A673 (cell line): ENCODE measurements at regions not wholly inside any gene's neighbourhood (a gene's known extent, or its start where the extent isn't known, plus 50 kb on each side); places are given as distances from the start of the nearest gene placed in this dataset.

Experiments used
- BruUV-seq: library from RNA; stranded (reverse); fragments of 400-500 nt; replicated peaks from 2 replicates; lab custom pipeline; 2021; lab: Mats Ljungman, UMichigan
- CTCF ChIA-PET: fragments of 300-600 bp; sonication (Branson Sonifier 250); formaldehyde crosslinking; loops from one replicate; lab custom pipeline; 2022; ENCODE audit warnings: antibody characterized with exemption; lab: Charles Lee
- POLR2A ChIA-PET: fragments of 300-600 bp; sonication (Branson Sonifier 250); formaldehyde crosslinking; loops from one replicate; lab custom pipeline; 2022; ENCODE audit warnings: antibody characterized with exemption; ENCODE audit not compliant: low non-redundant PET; lab: Charles Lee
- DNase-seq: peaks from one replicate; pipeline ENCODE4 v3.0.0-alpha.2; 2015; ENCODE audit warnings: low spot score
- H3K27ac ChIP-seq: fragments of 200-600 bp; sonication (generic); 2 replicates; pipeline ENCODE4 v1.5.1; 2016; ENCODE audit warnings: mixed run types, low read depth, mild to moderate bottlenecking, mixed read lengths, antibody characterized with exemption, low read length; ENCODE audit not compliant: poor library complexity, severe bottlenecking
- H3K27me3 ChIP-seq: fragments of 200-600 bp; sonication (generic); replicated peaks from 2 replicates; pipeline ENCODE4 v1.6.1; 2017; ENCODE audit warnings: mixed run types, low read depth, mild to moderate bottlenecking, mixed read lengths, antibody characterized with exemption, low read length; ENCODE audit not compliant: insufficient read depth, poor library complexity
- H3K36me3 ChIP-seq: fragments of 200-600 bp; sonication (generic); 2 replicates; pipeline ENCODE4 v1.6.1; 2016; ENCODE audit warnings: mixed run types, mild to moderate bottlenecking, mixed read lengths, antibody characterized with exemption, low read length; ENCODE audit not compliant: insufficient read depth, poor library complexity, severe bottlenecking
- H3K4me1 ChIP-seq: fragments of 200-600 bp; sonication (generic); 2 replicates; pipeline ENCODE4 v1.6.1; 2017; ENCODE audit warnings: mixed run types, mild to moderate bottlenecking, mixed read lengths, antibody characterized with exemption, low read length; ENCODE audit not compliant: insufficient read depth, poor library complexity, severe bottlenecking
- H3K4me3 ChIP-seq: fragments of 200-600 bp; sonication (generic); 2 replicates; pipeline ENCODE4 v1.5.1; 2016; ENCODE audit warnings: low read depth, mixed run types, mild to moderate bottlenecking, mixed read lengths, low read length; ENCODE audit not compliant: poor library complexity, severe bottlenecking
- H3K9me3 ChIP-seq: fragments of 200-600 bp; sonication (generic); 2 replicates; pipeline ENCODE4 v1.6.1; 2016; ENCODE audit warnings: mixed run types, low read depth, mild to moderate bottlenecking, mixed read lengths, antibody characterized with exemption, low read length; ENCODE audit not compliant: poor library complexity, severe bottlenecking
- CTCF ChIP-seq: fragments of 300-800, 200-600 bp; sonication (generic); conservative IDR thresholded peaks from 2 replicates; pipeline ENCODE4 v1.5.1; 2017; ENCODE audit warnings: low read depth, mild to moderate bottlenecking, antibody characterized with exemption, low read length, moderate library complexity, mixed read lengths
- EZH2 ChIP-seq: fragments of 200-600 bp; sonication (generic); IDR thresholded peaks from 2 replicates; pipeline ENCODE4 v1.6.1; 2017; ENCODE audit warnings: borderline replicate concordance, low read depth, mild to moderate bottlenecking, mixed read lengths, antibody characterized with exemption, low read length; ENCODE audit not compliant: poor library complexity, severe bottlenecking
- intact Hi-C: fragments of 100-400 bp; cut with micrococcal nuclease; formaldehyde crosslinking; loops from one replicate; pipeline ENCODE4 v1.10.0; 2022; ENCODE audit not compliant: unreplicated experiment

- TF ChIP-seq EZH2 = no peak
- TF ChIP-seq CTCF = no peak
- Histone ChIP-seq H3K4me3 (no peak overlapping the region), H3K36me3 (no peaks in the 10 kb centered on the region), H3K27me3 (no peaks in the 10 kb centered on the region), H3K4me1 (no peaks in the 10 kb centered on the region), H3K27ac (no peak overlapping the region), H3K9me3 (no peaks in the 10 kb centered on the region)
- no TSS peak for BruUV-seq
- ChIA-PET CTCF (no interaction called here), POLR2A (no interaction called here)
- no peak for DNase-seq
- intact Hi-C loops = no loop called here
Measured at GRCh38 chr9:88889386-88889785, 101.9 kb upstream of the S1PR3 start.

GRCh38 chr9:88890546-88890945 lies 100.7 kb upstream of the S1PR3 start:
- no peak overlapping the region for H3K4me3 ChIP-seq
- no peak overlapping the region for H3K27ac ChIP-seq
- CTCF ChIA-PET = no interaction called here
- no peak for DNase-seq
- no peaks in the 10 kb centered on the region for H3K4me1 ChIP-seq
- no peaks in the 10 kb centered on the region for H3K36me3 ChIP-seq
- no peak for TF ChIP-seq CTCF
- TF ChIP-seq EZH2 = no peak
- no peaks in the 10 kb centered on the region for H3K9me3 ChIP-seq
- H3K27me3 ChIP-seq = no peaks in the 10 kb centered on the region
- BruUV-seq = no TSS peak
- POLR2A ChIA-PET = no interaction called here
- intact Hi-C loops = no loop called here

- ChIA-PET CTCF (no interaction called here), POLR2A (no interaction called here)
- Histone ChIP-seq H3K36me3 (no peaks in the 10 kb centered on the region), H3K27ac (no peak overlapping the region), H3K4me1 (no peaks in the 10 kb centered on the region), H3K9me3 (no peaks in the 10 kb centered on the region), H3K4me3 (no peak overlapping the region), H3K27me3 (no peaks in the 10 kb centered on the region)
- TF ChIP-seq CTCF (no peak), EZH2 (no peak)
- no TSS peak for BruUV-seq
- no peak for DNase-seq
- intact Hi-C loops = no loop called here
Measured at GRCh38 chr9:88891040-88891439, 100.2 kb upstream of the S1PR3 start.
